Skeletal muscle tissue (tissue), 3 donors: ENCODE measurements at regions not wholly inside any gene's neighbourhood (a gene's known extent, or its start where the extent isn't known, plus 50 kb on each side); places are given as distances from the start of the nearest gene placed in this dataset.

Source experiments
- H3K27ac ChIP-seq: one replicate; pipeline ENCODE4 v1.7.0; 2013; ENCODE audit warnings: mild to moderate bottlenecking, low read depth, low read length, inconsistent platforms
- H3K27me3 ChIP-seq, 3 donors: one replicate each; pipeline ENCODE4 v1.7.0; 2013; ENCODE audit warnings: low read length in 3 of 3; ENCODE audit not compliant: control insufficient read depth in 3 of 3, insufficient read depth in 3 of 3
- H3K36me3 ChIP-seq, 3 donors: one replicate each; pipeline ENCODE4 v1.7.0; 2013; ENCODE audit warnings: low read length in 3 of 3; ENCODE audit not compliant: control insufficient read depth in 3 of 3, insufficient read depth in 3 of 3
- H3K4me1 ChIP-seq, 3 donors: one replicate each; pipeline ENCODE4 v1.7.0; 2013; ENCODE audit warnings: low read length in 3 of 3, mild to moderate bottlenecking in 3 of 3; ENCODE audit not compliant: control insufficient read depth in 3 of 3, insufficient read depth in 3 of 3
- H3K4me3 ChIP-seq, 3 donors: one replicate each; pipeline ENCODE4 v1.7.0; 2013; ENCODE audit warnings: low read length in 3 of 3
- H3K9ac ChIP-seq, 3 donors: one replicate each; pipeline ENCODE4 v1.7.0; 2013; ENCODE audit warnings: low read length in 3 of 3, mild to moderate bottlenecking in 3 of 3, moderate library complexity in 2 of 3, low read depth in 1 of 3
- H3K9me3 ChIP-seq, 3 donors: one replicate each; pipeline ENCODE4 v1.7.0; 2013; ENCODE audit warnings: low read length in 3 of 3; ENCODE audit not compliant: control insufficient read depth in 3 of 3
- donor health status: Osteomylitis.

- no peaks in the 10 kb centered on the region for H3K36me3 ChIP-seq
- H3K9me3 ChIP-seq, result no peaks in the 10 kb centered on the region
- no peaks in the 10 kb centered on the region for H3K27me3 ChIP-seq
- H3K27ac ChIP-seq, result no peak overlapping the region
- no peaks in the 10 kb centered on the region for H3K4me1 ChIP-seq
- no peak overlapping the region for H3K4me3 ChIP-seq
- H3K9ac ChIP-seq, result no peak overlapping the region
Observed at GRCh38 chr18:25817546-25818237, 272.7 kb downstream of the SS18 start.

- Histone ChIP-seq H3K9ac (no peak overlapping the region), H3K4me3 (no peak overlapping the region), H3K27me3 (no peaks in the 10 kb centered on the region), H3K27ac (no peak overlapping the region), H3K36me3 (no peaks in the 10 kb centered on the region), H3K4me1 (no peaks in the 10 kb centered on the region), H3K9me3 (no peaks in the 10 kb centered on the region)
Observed at GRCh38 chr18:25815659-25816058, 274.8 kb downstream of the SS18 start.

GRCh38 chr18:25814841-25815458 lies 275.5 kb downstream of the SS18 start:
- Histone ChIP-seq H3K27ac (no peak overlapping the region), H3K4me1 (no peaks in the 10 kb centered on the region), H3K36me3 (no peaks in the 10 kb centered on the region), H3K27me3 (no peaks in the 10 kb centered on the region), H3K9me3 (no peaks in the 10 kb centered on the region), H3K4me3 (no peak overlapping the region), H3K9ac (no peak overlapping the region)

- Histone ChIP-seq H3K9ac (no peak overlapping the region), H3K9me3 (no peaks in the 10 kb centered on the region), H3K27me3 (no peaks in the 10 kb centered on the region), H3K4me1 (no peaks in the 10 kb centered on the region), H3K27ac (no peak overlapping the region), H3K36me3 (no peaks in the 10 kb centered on the region), H3K4me3 (no peak overlapping the region)
Observed at GRCh38 chr18:25813110-25813509, 277.3 kb downstream of the SS18 start.

- no peaks in the 10 kb centered on the region for H3K36me3 ChIP-seq
- H3K4me3 ChIP-seq, result no peak overlapping the region
- no peaks in the 10 kb centered on the region for H3K27me3 ChIP-seq
- no peak overlapping the region for H3K9ac ChIP-seq
- H3K4me1 ChIP-seq, result no peaks in the 10 kb centered on the region
- H3K9me3 ChIP-seq, result no peaks in the 10 kb centered on the region
- no peak overlapping the region for H3K27ac ChIP-seq
Observed at GRCh38 chr18:25810736-25811135, 279.7 kb downstream of the SS18 start.

- H3K9me3 ChIP-seq, result no peaks in the 10 kb centered on the region
- H3K9ac ChIP-seq, result no peak overlapping the region
- no peak overlapping the region for H3K4me3 ChIP-seq
- no peak overlapping the region for H3K27ac ChIP-seq
- no peaks in the 10 kb centered on the region for H3K36me3 ChIP-seq
- H3K4me1 ChIP-seq, result no peaks in the 10 kb centered on the region
- no peaks in the 10 kb centered on the region for H3K27me3 ChIP-seq
Observed at GRCh38 chr18:25805939-25806338, 284.5 kb downstream of the SS18 start.

- no peaks in the 10 kb centered on the region for H3K27me3 ChIP-seq
- H3K9ac ChIP-seq, result no peak overlapping the region
- H3K4me1 ChIP-seq, result no peaks in the 10 kb centered on the region
- H3K9me3 ChIP-seq, result no peaks in the 10 kb centered on the region
- no peak overlapping the region for H3K4me3 ChIP-seq
- no peaks in the 10 kb centered on the region for H3K36me3 ChIP-seq
- no peak overlapping the region for H3K27ac ChIP-seq
Observed at GRCh38 chr18:25805323-25805722, 285.1 kb downstream of the SS18 start.

GRCh38 chr18:25799231-25799630 lies 291.2 kb downstream of the SS18 start:
- Histone ChIP-seq H3K27ac (no peak overlapping the region), H3K4me1 (no peaks in the 10 kb centered on the region), H3K27me3 (no peaks in the 10 kb centered on the region), H3K36me3 (no peaks in the 10 kb centered on the region), H3K9ac (no peak overlapping the region), H3K9me3 (no peaks in the 10 kb centered on the region), H3K4me3 (no peak overlapping the region)

- no peaks in the 10 kb centered on the region for H3K27me3 ChIP-seq
- no peak overlapping the region for H3K9ac ChIP-seq
- no peaks in the 10 kb centered on the region for H3K9me3 ChIP-seq
- no peak overlapping the region for H3K27ac ChIP-seq
- H3K4me3 ChIP-seq, result no peak overlapping the region
- no peaks in the 10 kb centered on the region for H3K36me3 ChIP-seq
- H3K4me1 ChIP-seq, result no peaks in the 10 kb centered on the region
Observed at GRCh38 chr18:25798046-25798445, 292.4 kb downstream of the SS18 start.

- Histone ChIP-seq H3K9ac (no peak overlapping the region), H3K4me3 (no peak overlapping the region), H3K9me3 (no peaks in the 10 kb centered on the region)
Observed at GRCh38 chr18:25795213-25795612, 295.2 kb downstream of the SS18 start.

More at GRCh38 chr18:25795213-25795612, 295.2 kb downstream of the SS18 start:
- Histone ChIP-seq H3K36me3 (no peaks in the 10 kb centered on the region), H3K27me3 (no peaks in the 10 kb centered on the region), H3K4me1 (no peaks in the 10 kb centered on the region), H3K27ac (no peak overlapping the region)
